Progenitor cell of endocrine pancreas (in vitro differentiated cells): ENCODE measurements at regions not wholly inside any gene's neighbourhood (a gene's known extent, or its start where the extent isn't known, plus 50 kb on each side); places are given as distances from the start of the nearest gene placed in this dataset.

Experiments
- DNase-seq: peaks from one replicate; pipeline ENCODE4 v3.0.0; 2021; ENCODE audit warnings: low spot score; ENCODE audit not compliant: unreplicated experiment
- H3K27ac Mint-ChIP-seq: 2 replicates; pipeline ENCODE4 v1.8.0; 2021; ENCODE audit warnings: mild to moderate bottlenecking, moderate library complexity, mixed read lengths
- H3K27me3 Mint-ChIP-seq: 2 replicates; pipeline ENCODE4 v1.8.0; 2021; ENCODE audit warnings: mixed read lengths
- H3K36me3 Mint-ChIP-seq: 2 replicates; pipeline ENCODE4 v1.8.0; 2022; ENCODE audit warnings: mixed read lengths; ENCODE audit not compliant: insufficient read depth
- H3K4me1 Mint-ChIP-seq: 2 replicates; pipeline ENCODE4 v1.8.0; 2021; ENCODE audit warnings: low read depth, mixed read lengths
- H3K4me3 Mint-ChIP-seq: 2 replicates; pipeline ENCODE4 v1.8.0; 2021; ENCODE audit warnings: low read depth, mild to moderate bottlenecking, moderate library complexity, mixed read lengths
- H3K9me3 Mint-ChIP-seq: 2 replicates; pipeline ENCODE4 v1.8.0; 2021; ENCODE audit warnings: low read depth, mixed read lengths
- TF ChIP-seq, protein P1 (sequence below): fragments of 200-600 bp; sonication (generic); IDR thresholded peaks from one replicate; pipeline ENCODE4 v1.5.0; 2021; ENCODE audit warnings: antibody characterized with exemption, mild to moderate bottlenecking; ENCODE audit not compliant: unreplicated experiment

DNA sequence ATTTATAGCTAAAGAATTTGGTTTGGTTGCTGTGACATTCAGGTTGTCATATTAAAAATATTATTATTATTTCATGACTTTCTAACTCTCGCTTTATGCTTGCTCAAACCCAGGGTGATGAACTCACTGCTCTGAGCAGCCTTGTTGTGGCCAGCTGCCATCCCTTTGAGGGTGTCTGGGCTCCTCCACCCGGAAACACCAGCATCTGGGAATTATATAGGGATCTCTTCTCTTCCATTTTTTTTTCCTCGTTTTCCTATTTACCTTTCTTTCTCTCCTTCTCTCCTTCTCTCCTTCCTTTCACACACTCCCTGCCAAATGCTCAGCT, 355.8 kb upstream of the SMARCA2 start:
- peaks cover 20% of the 10 kb centered on the region for H3K4me1 Mint-ChIP-seq
- H3K27me3 Mint-ChIP-seq = no peaks in the 10 kb centered on the region
- DNase-seq = no peak
- no peak overlapping the region for H3K27ac Mint-ChIP-seq
- TF ChIP-seq, protein P1, sequence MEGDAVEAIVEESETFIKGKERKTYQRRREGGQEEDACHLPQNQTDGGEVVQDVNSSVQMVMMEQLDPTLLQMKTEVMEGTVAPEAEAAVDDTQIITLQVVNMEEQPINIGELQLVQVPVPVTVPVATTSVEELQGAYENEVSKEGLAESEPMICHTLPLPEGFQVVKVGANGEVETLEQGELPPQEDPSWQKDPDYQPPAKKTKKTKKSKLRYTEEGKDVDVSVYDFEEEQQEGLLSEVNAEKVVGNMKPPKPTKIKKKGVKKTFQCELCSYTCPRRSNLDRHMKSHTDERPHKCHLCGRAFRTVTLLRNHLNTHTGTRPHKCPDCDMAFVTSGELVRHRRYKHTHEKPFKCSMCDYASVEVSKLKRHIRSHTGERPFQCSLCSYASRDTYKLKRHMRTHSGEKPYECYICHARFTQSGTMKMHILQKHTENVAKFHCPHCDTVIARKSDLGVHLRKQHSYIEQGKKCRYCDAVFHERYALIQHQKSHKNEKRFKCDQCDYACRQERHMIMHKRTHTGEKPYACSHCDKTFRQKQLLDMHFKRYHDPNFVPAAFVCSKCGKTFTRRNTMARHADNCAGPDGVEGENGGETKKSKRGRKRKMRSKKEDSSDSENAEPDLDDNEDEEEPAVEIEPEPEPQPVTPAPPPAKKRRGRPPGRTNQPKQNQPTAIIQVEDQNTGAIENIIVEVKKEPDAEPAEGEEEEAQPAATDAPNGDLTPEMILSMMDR = no peak
- H3K4me3 Mint-ChIP-seq = no peak overlapping the region
- peaks cover 11% of the 10 kb centered on the region for H3K9me3 Mint-ChIP-seq
- H3K36me3 Mint-ChIP-seq = peaks cover 2% of the 10 kb centered on the region

DNA sequence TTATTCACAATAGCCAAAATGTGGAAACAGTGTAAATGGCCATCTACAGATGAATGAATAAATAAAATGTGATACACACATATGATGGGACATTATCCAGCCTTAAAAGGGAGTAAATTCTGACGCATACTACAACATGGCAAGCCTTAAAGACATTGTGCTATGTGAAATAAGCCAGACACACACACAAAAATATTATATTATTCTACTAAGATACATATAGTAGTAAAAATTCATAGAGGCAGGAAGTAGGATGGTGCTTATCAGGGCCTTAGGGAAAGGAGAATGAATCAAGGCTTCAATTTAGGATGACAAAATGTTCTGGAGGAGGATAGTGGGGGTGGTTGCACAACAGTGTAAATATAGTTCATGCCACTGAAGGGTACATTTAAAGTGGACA, 346.7 kb upstream of the SMARCA2 start:
- no peak for DNase-seq
- Mint-ChIP-seq H3K27me3 (no peaks in the 10 kb centered on the region), H3K4me1 (peaks cover 9% of the 10 kb centered on the region), H3K36me3 (peaks cover 5% of the 10 kb centered on the region), H3K9me3 (peaks cover 23% of the 10 kb centered on the region), H3K4me3 (no peak overlapping the region), H3K27ac (no peak overlapping the region)
- TF ChIP-seq, protein P1 = no peak

DNA sequence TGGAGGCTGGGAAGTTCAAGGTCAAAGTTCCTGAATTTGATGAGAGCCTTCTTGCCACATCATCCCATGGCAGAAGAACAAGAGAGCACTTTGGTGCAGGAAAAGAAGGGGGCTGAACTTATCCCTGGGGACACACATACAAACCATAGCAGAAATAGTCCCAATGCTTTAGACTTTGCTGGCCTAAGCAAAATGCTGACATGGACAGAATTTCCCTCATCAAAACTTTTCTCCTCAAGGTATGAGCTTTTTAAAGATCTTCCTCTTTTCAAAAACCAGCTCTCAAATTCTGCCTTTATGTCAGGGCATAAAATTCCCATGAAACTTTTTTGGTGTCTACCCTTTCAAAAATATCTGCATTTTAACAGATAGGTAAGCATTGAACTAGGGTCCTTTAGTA, 341.8 kb upstream of the SMARCA2 start:
- no peak overlapping the region for H3K4me3 Mint-ChIP-seq
- H3K27me3 Mint-ChIP-seq = no peaks in the 10 kb centered on the region
- H3K4me1 Mint-ChIP-seq = peaks cover 4% of the 10 kb centered on the region
- no peaks in the 10 kb centered on the region for H3K9me3 Mint-ChIP-seq
- H3K27ac Mint-ChIP-seq = no peak overlapping the region
- DNase-seq = no peak
- no peaks in the 10 kb centered on the region for H3K36me3 Mint-ChIP-seq
- TF ChIP-seq, protein P1 = no peak

DNA sequence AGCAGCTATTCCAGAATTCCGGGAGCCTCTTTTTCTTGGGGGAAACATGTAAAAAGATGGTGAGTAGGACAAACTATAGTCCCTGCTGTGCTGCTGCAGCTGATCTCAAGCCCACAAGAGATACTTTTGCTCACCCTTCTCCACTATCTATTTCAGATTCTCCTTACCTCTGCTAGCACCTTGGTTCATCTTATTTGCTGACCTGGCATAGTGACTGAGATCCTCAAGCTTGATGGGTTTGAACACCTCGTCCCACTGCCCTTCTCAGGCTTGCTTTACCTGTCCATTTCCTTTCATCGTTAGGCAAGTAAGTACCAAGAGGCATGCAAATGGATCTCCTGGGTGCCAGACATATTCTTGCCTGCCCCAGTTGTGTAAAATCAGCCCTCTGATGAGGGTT, 338.4 kb upstream of the SMARCA2 start:
- H3K27me3 Mint-ChIP-seq = no peaks in the 10 kb centered on the region
- H3K9me3 Mint-ChIP-seq = no peaks in the 10 kb centered on the region
- TF ChIP-seq, protein P1 = no peak
- no peak overlapping the region for H3K27ac Mint-ChIP-seq
- no peak overlapping the region for H3K4me3 Mint-ChIP-seq
- DNase-seq = no peak
- no peaks in the 10 kb centered on the region for H3K4me1 Mint-ChIP-seq
- no peaks in the 10 kb centered on the region for H3K36me3 Mint-ChIP-seq

DNA sequence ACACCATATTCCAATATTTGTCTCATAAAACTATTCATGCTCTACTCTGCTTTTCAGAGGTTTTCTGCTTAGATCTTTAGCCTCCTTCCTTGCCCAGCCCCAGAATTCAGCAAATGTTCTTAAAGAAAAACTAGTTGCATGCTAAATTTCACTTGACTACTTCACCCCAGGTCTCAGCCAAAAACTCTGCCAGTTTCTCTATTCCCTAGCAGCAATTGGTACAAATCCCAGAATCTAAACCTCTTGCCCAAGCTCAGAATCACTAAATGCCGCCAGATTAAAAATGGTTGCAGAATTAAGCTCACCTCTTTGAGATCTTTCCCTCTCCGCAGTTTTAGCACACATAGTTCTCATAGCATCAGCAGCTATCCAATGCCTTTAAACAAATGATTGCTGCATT, 331.2 kb upstream of the SMARCA2 start:
- no peak for DNase-seq
- no peaks in the 10 kb centered on the region for H3K36me3 Mint-ChIP-seq
- no peaks in the 10 kb centered on the region for H3K9me3 Mint-ChIP-seq
- TF ChIP-seq, protein P1 = no peak
- H3K4me3 Mint-ChIP-seq = no peak overlapping the region
- H3K27ac Mint-ChIP-seq = no peak overlapping the region
- peaks cover 3% of the 10 kb centered on the region for H3K4me1 Mint-ChIP-seq
- H3K27me3 Mint-ChIP-seq = peaks cover 6% of the 10 kb centered on the region

DNA sequence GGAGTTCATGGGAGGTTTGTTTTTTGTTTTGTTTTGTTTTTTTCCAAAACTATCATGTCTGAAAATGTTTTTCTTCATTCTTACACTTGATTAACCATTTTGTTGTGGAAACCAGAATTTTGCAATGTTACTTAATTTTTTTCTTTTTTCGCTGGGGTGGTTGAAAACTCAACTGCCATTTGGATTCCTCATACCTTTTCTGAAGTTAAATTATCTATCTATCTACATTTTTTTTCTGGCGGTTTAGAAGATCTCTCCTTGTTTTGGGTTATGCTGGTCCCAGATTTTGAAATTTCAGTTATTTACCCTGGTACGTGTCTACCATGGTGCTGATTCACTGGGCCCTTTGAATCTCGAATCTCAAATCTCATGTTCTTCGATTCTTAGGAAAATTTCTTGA, 316.2 kb upstream of the SMARCA2 start:
- H3K4me3 Mint-ChIP-seq = no peak overlapping the region
- H3K36me3 Mint-ChIP-seq = no peaks in the 10 kb centered on the region
- H3K9me3 Mint-ChIP-seq = no peaks in the 10 kb centered on the region
- no peak for DNase-seq
- H3K27ac Mint-ChIP-seq = no peak overlapping the region
- H3K4me1 Mint-ChIP-seq = no peaks in the 10 kb centered on the region
- H3K27me3 Mint-ChIP-seq = no peaks in the 10 kb centered on the region
- TF ChIP-seq, protein P1 = no peak
